Naive B cell (primary cell): ENCODE measurements at regions not wholly inside any gene's neighbourhood (a gene's known extent, or its start where the extent isn't known, plus 50 kb on each side); places are given as distances from the start of the nearest gene placed in this dataset.

Source experiments
- ATAC-seq, 2 donors: fragments of 150-1000 bp; cut with Tn5 transposase; 2 replicates each; pipeline ENCODE4 v1.10.0; 2021; ENCODE audit warnings: low read depth in 2 of 2, mild to moderate bottlenecking in 2 of 2, moderate library complexity in 2 of 2
- DNase-seq: peaks from one replicate; pipeline ENCODE4 v3.0.0; 2022
- H3K27ac Mint-ChIP-seq, 6 donors: one replicate each; pipeline ENCODE4 v1.8.0; 2020 to 2022; ENCODE audit warnings: mild to moderate bottlenecking in 6 of 6, mixed read lengths in 6 of 6, moderate library complexity in 5 of 6, inconsistent platforms in 2 of 6
- H3K27me3 Mint-ChIP-seq, 3 donors: one replicate each; pipeline ENCODE4 v1.8.0; 2021 to 2022; ENCODE audit warnings: mixed read lengths in 3 of 3, mild to moderate bottlenecking in 1 of 3
- H3K36me3 Mint-ChIP-seq, 2 donors: one replicate each; pipeline ENCODE4 v1.8.0; 2020 to 2022; ENCODE audit warnings: mixed read lengths in 2 of 2, inconsistent platforms in 1 of 2, mild to moderate bottlenecking in 1 of 2
- H3K4me1 Mint-ChIP-seq, 3 donors: one replicate each; pipeline ENCODE4 v1.8.0; 2020 to 2022; ENCODE audit warnings: mixed read lengths in 3 of 3, inconsistent platforms in 1 of 3, mild to moderate bottlenecking in 1 of 3, moderate library complexity in 1 of 3
- H3K4me3 Mint-ChIP-seq, 8 donors: one replicate each; pipeline ENCODE4 v1.8.0; 2020 to 2022; ENCODE audit warnings: mild to moderate bottlenecking in 8 of 8, mixed read lengths in 8 of 8, moderate library complexity in 8 of 8, inconsistent platforms in 2 of 8
- H3K9me3 Mint-ChIP-seq, 7 donors: one replicate each; pipeline ENCODE4 v1.8.0; 2020 to 2022; ENCODE audit warnings: mixed read lengths in 7 of 7, mild to moderate bottlenecking in 5 of 7, inconsistent platforms in 2 of 7, moderate library complexity in 1 of 7

GRCh38 chr18:6638447-6638846, 91.1 kb upstream of the ARHGAP28 start:
- Mint-ChIP-seq H3K36me3 (no peaks in the 10 kb centered on the region), H3K4me1 (no peaks in the 10 kb centered on the region), H3K9me3 (peaks cover 0 to 5% (median 0%) of the 10 kb centered on the region in 7 donors), H3K27ac (no peak overlapping the region), H3K27me3 (no peaks in the 10 kb centered on the region), H3K4me3 (no peak overlapping the region)
- ATAC-seq = no peak
- no peak for DNase-seq

DNA sequence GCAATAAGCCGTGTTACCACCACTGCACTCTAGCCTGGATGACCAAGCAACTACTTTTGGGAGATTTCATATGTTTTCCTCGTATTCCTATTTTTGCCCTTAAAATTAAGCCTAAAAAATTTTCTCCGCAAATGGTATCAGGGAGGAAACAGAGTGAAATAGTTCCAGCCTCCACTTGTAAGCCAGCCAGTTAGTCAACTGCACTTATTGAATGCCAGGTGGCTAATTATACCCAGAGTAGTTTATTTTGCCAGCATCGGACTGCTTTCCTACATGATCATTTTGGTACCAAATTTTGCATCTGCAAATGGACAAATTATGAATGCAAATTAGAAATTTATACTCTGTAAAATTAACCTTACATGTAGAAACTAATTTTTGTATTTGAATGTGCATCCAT, 90.2 kb upstream of the ARHGAP28 start:
- no peaks in the 10 kb centered on the region for H3K4me1 Mint-ChIP-seq

DNA sequence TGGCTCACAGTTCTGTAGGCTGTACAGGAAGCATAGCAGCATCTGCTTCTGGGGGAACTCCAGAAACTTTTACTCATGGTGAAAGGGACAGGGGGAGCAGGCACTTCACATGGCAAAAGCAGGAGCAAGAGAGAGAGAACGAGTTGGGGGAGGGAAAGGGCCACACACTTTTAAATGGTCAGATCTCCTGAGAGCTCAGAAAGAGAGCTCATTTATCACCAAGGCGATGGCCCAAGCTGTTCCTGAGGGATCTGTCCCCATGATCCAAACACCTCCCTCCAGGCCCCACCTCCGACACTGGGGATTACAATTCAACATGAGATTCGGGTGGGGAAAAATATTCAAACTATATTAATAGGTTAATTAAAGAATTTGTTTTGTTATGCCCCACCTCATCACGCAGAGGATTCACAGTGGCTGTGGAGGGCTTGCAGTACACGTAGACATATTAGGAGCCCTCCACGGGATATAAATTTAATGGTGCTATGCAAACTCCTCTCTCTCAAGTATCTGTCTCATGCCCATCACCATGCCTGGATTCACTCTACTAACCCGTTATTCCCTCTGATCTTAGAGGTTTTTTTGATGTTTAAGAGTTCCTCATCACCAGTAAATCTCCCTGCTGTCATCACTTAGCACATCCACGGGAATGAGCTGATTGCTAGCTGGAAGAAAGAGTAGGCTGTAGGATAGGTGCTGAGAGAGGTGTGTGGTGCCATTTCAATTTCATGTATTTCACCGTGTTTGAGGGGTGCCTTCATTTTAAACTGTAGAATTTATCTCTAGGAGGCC, 84.5 kb upstream of the ARHGAP28 start:
- H3K4me1 Mint-ChIP-seq = no peaks in the 10 kb centered on the region
- no peak for DNase-seq
- no peak overlapping the region for H3K4me3 Mint-ChIP-seq
- no peak overlapping the region for H3K27ac Mint-ChIP-seq
- no peak for ATAC-seq
- H3K27me3 Mint-ChIP-seq = peaks cover 0 to 5% (median 0%) of the 10 kb centered on the region in 3 donors
- H3K36me3 Mint-ChIP-seq = no peaks in the 10 kb centered on the region
- peaks cover 0 to 8% (median 5%) of the 10 kb centered on the region in 7 donors for H3K9me3 Mint-ChIP-seq

More for the DNA sequence above, 90.2 kb upstream of the ARHGAP28 start:
- ATAC-seq (no peak), DNase-seq (no peak)
- no peaks in the 10 kb centered on the region for H3K27me3 Mint-ChIP-seq
- H3K36me3 Mint-ChIP-seq = no peaks in the 10 kb centered on the region
- H3K9me3 Mint-ChIP-seq = peaks cover 0 to 5% (median 2%) of the 10 kb centered on the region in 7 donors
- no peak overlapping the region for H3K4me3 Mint-ChIP-seq
- H3K27ac Mint-ChIP-seq = no peak overlapping the region

- Mint-ChIP-seq H3K9me3 (peaks cover 0 to 8% (median 5%) of the 10 kb centered on the region in 7 donors), H3K4me3 (no peak overlapping the region), H3K36me3 (no peaks in the 10 kb centered on the region), H3K4me1 (no peaks in the 10 kb centered on the region), H3K27ac (no peak overlapping the region), H3K27me3 (peaks cover 0 to 5% (median 0%) of the 10 kb centered on the region in 3 donors)
- DNase-seq (no peak), ATAC-seq (no peak)
Measured at GRCh38 chr18:6646801-6647200, 82.7 kb upstream of the ARHGAP28 start.

DNA sequence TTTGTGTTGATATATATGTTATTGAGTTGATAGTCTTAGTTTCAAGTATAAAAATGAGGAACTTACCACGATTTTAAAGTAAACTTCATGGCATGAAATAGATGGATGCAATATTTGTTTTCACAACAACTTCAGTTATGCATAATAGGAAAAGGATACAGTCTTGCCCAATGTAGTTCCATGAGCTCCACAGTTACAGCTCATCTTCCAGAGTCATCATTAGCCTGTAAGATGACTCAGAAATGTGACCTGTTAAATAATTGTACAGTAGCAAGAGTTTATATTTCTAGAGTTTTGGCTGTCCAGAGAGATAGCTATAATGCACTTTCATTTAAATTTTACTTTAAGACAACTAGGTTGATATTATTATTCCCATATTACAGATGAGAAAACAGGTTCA, 80.9 kb upstream of the ARHGAP28 start:
- Mint-ChIP-seq H3K36me3 (no peaks in the 10 kb centered on the region), H3K4me1 (no peaks in the 10 kb centered on the region), H3K9me3 (peaks cover 0 to 6% (median 4%) of the 10 kb centered on the region in 7 donors), H3K27me3 (peaks cover 0 to 7% (median 0%) of the 10 kb centered on the region in 3 donors), H3K4me3 (no peak overlapping the region), H3K27ac (no peak overlapping the region)
- ATAC-seq (no peak), DNase-seq (no peak)

DNA sequence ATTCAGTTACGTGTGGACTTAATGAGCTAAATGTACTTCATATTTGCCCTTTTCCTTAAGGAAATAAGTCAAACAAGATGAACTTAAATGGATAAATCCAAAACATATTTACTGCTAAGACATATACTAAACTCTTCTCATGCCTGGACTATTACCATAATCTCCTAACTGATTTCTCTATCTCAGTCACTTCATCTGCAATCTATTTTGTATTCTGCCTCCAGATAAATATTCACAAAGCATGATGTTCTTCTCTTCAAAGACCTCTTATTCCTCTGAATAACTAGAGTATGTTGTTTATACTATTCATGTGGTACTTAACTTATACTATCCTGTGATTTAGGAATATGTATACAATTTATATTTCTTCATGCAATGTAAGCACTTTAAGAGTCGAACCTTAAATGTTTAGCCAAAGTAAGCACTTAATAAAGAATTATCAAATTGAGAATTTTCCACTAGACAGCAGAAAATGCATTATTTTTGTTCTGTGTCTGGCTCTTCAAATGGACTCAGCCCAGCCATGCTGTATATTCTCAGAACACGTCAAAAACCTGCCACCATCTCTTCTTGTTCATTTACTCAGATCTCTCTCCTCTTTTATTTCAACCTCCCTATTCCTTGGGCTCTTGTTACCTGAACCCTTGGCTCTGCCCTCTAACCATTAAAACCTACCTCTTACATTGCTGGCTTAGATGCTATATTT, 79.9 kb upstream of the ARHGAP28 start:
- no peaks in the 10 kb centered on the region for H3K4me1 Mint-ChIP-seq
- H3K27ac Mint-ChIP-seq = no peak overlapping the region
- H3K9me3 Mint-ChIP-seq = peaks cover 0 to 8% (median 5%) of the 10 kb centered on the region in 7 donors
- H3K36me3 Mint-ChIP-seq = no peaks in the 10 kb centered on the region
- ATAC-seq (no peak), DNase-seq (no peak)
- peaks cover 0 to 11% (median 0%) of the 10 kb centered on the region in 3 donors for H3K27me3 Mint-ChIP-seq
- H3K4me3 Mint-ChIP-seq = no peak overlapping the region

DNA sequence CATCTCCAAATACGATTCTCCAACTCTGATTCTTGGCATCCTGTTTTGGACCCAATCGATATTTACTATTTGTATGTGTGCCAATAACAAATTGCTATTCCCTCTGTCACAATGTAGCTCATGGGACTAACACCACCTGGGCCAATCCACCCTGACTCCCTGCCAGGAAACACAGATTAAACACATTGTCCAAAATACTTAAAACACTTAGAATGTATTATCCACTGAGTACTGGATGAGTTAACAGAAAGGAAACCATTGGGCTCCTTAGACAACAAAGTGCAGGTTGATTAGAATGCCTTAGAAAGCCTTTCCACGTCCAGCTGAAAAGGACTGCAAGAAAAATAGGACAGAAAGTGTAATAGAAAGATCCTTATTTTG, 79.4 kb upstream of the ARHGAP28 start:
- peaks cover 0 to 11% (median 0%) of the 10 kb centered on the region in 3 donors for H3K27me3 Mint-ChIP-seq
- H3K36me3 Mint-ChIP-seq = no peaks in the 10 kb centered on the region
- no peak for ATAC-seq
- no peak overlapping the region for H3K27ac Mint-ChIP-seq
- no peak for DNase-seq
- no peaks in the 10 kb centered on the region for H3K4me1 Mint-ChIP-seq
- H3K9me3 Mint-ChIP-seq = peaks cover 0 to 8% (median 4%) of the 10 kb centered on the region in 7 donors
- no peak overlapping the region for H3K4me3 Mint-ChIP-seq

GRCh38 chr18:6650747-6651146, 78.8 kb upstream of the ARHGAP28 start:
- Mint-ChIP-seq H3K27me3 (peaks cover 0 to 9% (median 0%) of the 10 kb centered on the region in 3 donors), H3K9me3 (peaks cover 0 to 9% (median 4%) of the 10 kb centered on the region in 7 donors), H3K4me1 (no peaks in the 10 kb centered on the region), H3K4me3 (peak overlapping the region in 1 of 8 donors; percentile 57), H3K36me3 (no peaks in the 10 kb centered on the region), H3K27ac (no peak overlapping the region)
- DNase-seq = no peak
- ATAC-seq = no peak

- H3K4me3 Mint-ChIP-seq = no peak overlapping the region
- H3K36me3 Mint-ChIP-seq = no peaks in the 10 kb centered on the region
Measured at GRCh38 chr18:6652098-6652497, 77.4 kb upstream of the ARHGAP28 start.

GRCh38 chr18:6653880-6654279, 75.6 kb upstream of the ARHGAP28 start:
- H3K4me3 Mint-ChIP-seq = peak overlapping the region in 1 of 8 donors; percentile 23
- H3K27ac Mint-ChIP-seq = no peak overlapping the region
- H3K27me3 Mint-ChIP-seq = peaks cover 0 to 5% (median 0%) of the 10 kb centered on the region in 3 donors
- no peaks in the 10 kb centered on the region for H3K4me1 Mint-ChIP-seq
- peaks cover 1 to 16% (median 4%) of the 10 kb centered on the region in 7 donors for H3K9me3 Mint-ChIP-seq
- DNase-seq (no peak), ATAC-seq (no peak)
- H3K36me3 Mint-ChIP-seq = no peaks in the 10 kb centered on the region

More at GRCh38 chr18:6652098-6652497, 77.4 kb upstream of the ARHGAP28 start:
- DNase-seq (no peak), ATAC-seq (no peak)
- Mint-ChIP-seq H3K4me1 (no peaks in the 10 kb centered on the region), H3K27ac (no peak overlapping the region), H3K9me3 (peaks cover 1 to 16% (median 6%) of the 10 kb centered on the region in 7 donors), H3K27me3 (peaks cover 0 to 5% (median 0%) of the 10 kb centered on the region in 3 donors)

GRCh38 chr18:6659963-6660725, 69.4 kb upstream of the ARHGAP28 start:
- ATAC-seq = no peak

DNA sequence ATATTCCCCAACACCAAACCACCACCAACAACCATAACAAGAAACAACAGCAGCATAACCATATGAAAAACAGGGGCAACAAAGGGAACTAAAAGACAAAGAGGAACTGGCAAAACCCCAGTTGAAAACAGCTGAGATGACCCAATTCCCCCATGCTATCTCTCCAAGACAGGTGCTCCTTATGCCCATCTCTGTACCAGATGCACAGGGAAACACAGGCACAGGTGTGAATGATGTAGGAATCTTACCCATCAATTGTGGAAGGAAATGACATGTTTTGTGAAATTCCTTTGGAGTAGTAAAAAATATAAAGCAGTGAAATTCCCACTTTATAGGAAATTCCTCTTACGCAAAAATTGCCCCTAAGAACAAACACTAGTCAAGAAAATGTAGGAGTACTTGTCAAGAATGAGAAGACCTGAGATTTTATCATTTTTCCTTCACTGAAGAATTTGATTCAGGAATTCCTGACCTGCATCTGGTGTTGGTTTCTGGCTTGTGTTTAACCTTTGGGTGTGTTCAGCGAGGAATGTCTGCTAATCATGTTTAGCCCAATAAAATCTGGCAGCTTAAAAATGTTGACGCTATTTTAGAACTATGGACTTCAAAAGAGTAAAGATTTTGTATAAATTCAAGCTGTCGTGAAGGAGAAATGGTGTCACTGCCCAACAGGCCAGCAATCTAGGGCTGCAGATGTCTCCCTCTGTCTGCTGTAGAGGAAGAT, 67.7 kb upstream of the ARHGAP28 start:
- no peaks in the 10 kb centered on the region for H3K27me3 Mint-ChIP-seq
- no peak for ATAC-seq
- H3K9me3 Mint-ChIP-seq = peaks cover 0 to 5% (median 2%) of the 10 kb centered on the region in 7 donors

More at GRCh38 chr18:6659963-6660725, 69.4 kb upstream of the ARHGAP28 start:
- no peak for DNase-seq
- Mint-ChIP-seq H3K27ac (no peak overlapping the region), H3K9me3 (peaks cover 1 to 16% (median 3%) of the 10 kb centered on the region in 7 donors), H3K27me3 (no peaks in the 10 kb centered on the region), H3K4me1 (no peaks in the 10 kb centered on the region), H3K36me3 (no peaks in the 10 kb centered on the region), H3K4me3 (no peak overlapping the region)

More for the DNA sequence above, 67.7 kb upstream of the ARHGAP28 start:
- H3K4me1 Mint-ChIP-seq = no peaks in the 10 kb centered on the region
- H3K36me3 Mint-ChIP-seq = no peaks in the 10 kb centered on the region
- no peak overlapping the region for H3K4me3 Mint-ChIP-seq
- no peak overlapping the region for H3K27ac Mint-ChIP-seq
- no peak for DNase-seq
